ENCODE measurements at regions not wholly inside any gene's neighbourhood (a gene's known extent, or its start where the extent isn't known, plus 50 kb on each side); places are given as distances from the start of the nearest gene placed in this dataset.

GRCh38 chr10:31694929-31695837 is 233.4 kb downstream of the ARHGAP12 start:
- TF ChIP-seq ZFX (IDR thresholded peaks at IDR 0.05; ENCODE audit: borderline replicate concordance), result no peak
- no peak overlapping the region for H3K27ac ChIP-seq

GRCh38 chr10:31694126-31694685 is 234.4 kb downstream of the ARHGAP12 start:
- H3K27ac ChIP-seq, result no peak overlapping the region
- TF ChIP-seq CTCF (IDR thresholded peaks at IDR 0.05) (no peak), ZFX (IDR thresholded peaks at IDR 0.05; ENCODE audit: borderline replicate concordance) (no peak)

DNA sequence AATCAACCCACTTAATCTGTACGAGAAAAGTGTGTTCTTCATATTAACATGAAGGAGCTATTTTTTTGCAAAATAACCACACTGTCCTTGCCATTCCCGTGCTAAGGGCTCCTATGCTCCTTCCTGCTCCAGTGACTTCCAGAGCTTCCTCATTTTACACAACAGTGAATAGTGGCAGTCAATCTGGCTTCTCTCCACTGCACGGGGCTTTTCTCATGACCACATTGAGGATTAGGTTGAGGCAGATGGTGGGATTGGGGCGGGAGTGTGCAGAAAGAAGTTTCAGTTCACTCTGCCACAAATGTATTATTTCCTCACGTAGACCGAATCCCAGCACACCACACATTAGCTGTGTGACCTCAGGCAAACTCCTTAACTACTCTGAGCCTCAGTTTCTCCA is 235.1 kb downstream of the ARHGAP12 start:
- no peak overlapping the region for H3K27ac ChIP-seq
- TF ChIP-seq ZFX (IDR thresholded peaks at IDR 0.05; ENCODE audit: borderline replicate concordance) (no peak), CTCF (IDR thresholded peaks at IDR 0.05) (no peak)

DNA sequence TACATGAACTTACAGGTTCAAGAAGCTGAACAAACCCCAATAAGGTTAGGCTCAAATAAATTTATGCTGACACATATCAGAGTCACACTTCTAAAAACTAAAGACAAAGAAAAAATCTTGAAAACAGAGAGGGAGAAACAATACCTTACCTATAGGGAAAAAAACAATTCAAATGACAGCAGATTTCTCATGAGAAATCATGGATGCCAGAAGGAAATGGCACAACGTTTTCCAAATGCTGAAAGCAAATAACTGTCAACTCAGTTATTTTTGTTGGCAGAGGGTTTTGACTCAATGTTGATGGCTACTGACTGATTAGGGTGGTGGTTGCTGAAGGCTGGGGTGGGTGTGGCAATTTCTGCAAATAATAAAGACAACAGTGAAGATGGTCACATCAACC is 239.4 kb downstream of the ARHGAP12 start:
- no peak for TF ChIP-seq ZFX (IDR thresholded peaks at IDR 0.05; ENCODE audit: borderline replicate concordance)
- TF ChIP-seq CTCF (IDR thresholded peaks at IDR 0.05), result no peak
- H3K27ac ChIP-seq, result no peak overlapping the region

DNA sequence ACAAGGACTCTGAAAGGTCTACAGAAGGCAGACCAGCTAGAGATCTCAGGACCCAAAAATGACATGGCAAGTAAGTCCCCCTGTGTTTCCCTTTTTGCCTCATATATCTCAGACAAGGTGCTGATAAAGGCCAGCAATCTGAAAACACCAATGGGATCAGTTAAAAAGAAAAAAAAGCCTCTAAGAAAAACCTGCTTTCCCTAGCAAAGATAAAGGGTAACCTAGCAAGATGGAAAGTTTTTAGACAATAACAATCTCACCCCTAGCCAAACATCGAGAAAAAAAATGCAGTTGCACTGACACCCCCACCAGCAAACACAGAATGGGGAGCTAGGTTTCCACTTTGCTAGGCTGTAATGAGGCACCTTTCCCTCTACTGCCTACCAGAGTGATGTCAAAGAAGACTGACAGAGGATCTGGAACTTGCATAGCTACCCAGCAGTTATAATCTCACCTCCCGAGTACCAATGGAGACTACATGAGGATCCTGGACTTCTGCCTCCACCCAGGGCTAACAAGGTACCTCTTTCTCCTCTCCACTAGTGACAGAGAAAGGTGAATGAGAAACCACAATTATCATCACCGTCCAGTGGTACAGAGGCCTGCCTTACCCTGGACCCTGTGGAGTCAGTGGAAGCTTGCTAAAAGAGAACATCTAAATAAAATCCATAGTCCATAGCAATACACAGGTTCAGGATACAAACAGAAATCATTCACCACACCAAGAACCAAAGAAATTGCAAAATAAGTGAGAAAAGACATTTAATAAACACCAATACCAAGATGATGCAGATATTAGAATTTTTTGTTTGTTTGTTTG is 240.8 kb downstream of the ARHGAP12 start:
- no peak overlapping the region for H3K27ac ChIP-seq
- no peak for TF ChIP-seq CTCF (IDR thresholded peaks at IDR 0.05)
- TF ChIP-seq ZFX (IDR thresholded peaks at IDR 0.05; ENCODE audit: borderline replicate concordance), result no peak

- H3K27ac ChIP-seq, result no peak overlapping the region
- TF ChIP-seq ZFX (IDR thresholded peaks at IDR 0.05; ENCODE audit: borderline replicate concordance) (no peak), CTCF (IDR thresholded peaks at IDR 0.05) (no peak)
Measured at GRCh38 chr10:31686599-31686998, 242.0 kb downstream of the ARHGAP12 start.

- no peak for TF ChIP-seq ZFX (IDR thresholded peaks at IDR 0.05; ENCODE audit: borderline replicate concordance)
- no peak for TF ChIP-seq CTCF (IDR thresholded peaks at IDR 0.05)
- H3K27ac ChIP-seq, result no peak overlapping the region
Measured at GRCh38 chr10:31683682-31684081, 244.9 kb downstream of the ARHGAP12 start.
